CD14-positive monocyte (primary cell): ENCODE measurements at regions not wholly inside any gene's neighbourhood (a gene's known extent, or its start where the extent isn't known, plus 50 kb on each side); places are given as distances from the start of the nearest gene placed in this dataset.

Experiments
- DNase-seq, 3 donors: peaks; one replicate each; pipeline ENCODE4 v3.0.0-alpha.2; 2011 to 2022
- H2AFZ ChIP-seq: 2 replicates; pipeline ENCODE4 v1.6.0; 2012; ENCODE audit warnings: mild to moderate bottlenecking, low read depth, low read length, inconsistent platforms; ENCODE audit not compliant: insufficient read depth, poor library complexity, severe bottlenecking
- H3K27ac ChIP-seq, 2 donors: 1 replicate in 1 of 2; 2 replicates in 1 of 2; pipeline ENCODE4 v1.5.1; 2012 to 2013; ENCODE audit warnings: low read length in 2 of 2, control low read depth in 1 of 2, inconsistent platforms in 1 of 2, low read depth in 1 of 2, mild to moderate bottlenecking in 1 of 2
- H3K27me3 ChIP-seq, 2 donors: one replicate each; pipeline versions ENCODE4 v1.6.0 to v1.6.1; 2011 to 2013; ENCODE audit warnings: low read length in 2 of 2; ENCODE audit not compliant: control insufficient read depth in 2 of 2, insufficient read depth in 2 of 2
- H3K36me3 ChIP-seq, 2 donors: replicated peaks in 1 of 2; 1 replicate in 1 of 2; 2 replicates in 1 of 2; pipeline versions ENCODE4 v1.5.1 to v1.6.1; 2012 to 2013; ENCODE audit warnings: low read length in 2 of 2, control low read depth in 1 of 2, inconsistent platforms in 1 of 2, mild to moderate bottlenecking in 1 of 2; ENCODE audit not compliant: insufficient read depth in 2 of 2, control insufficient read depth in 1 of 2
- H3K4me1 ChIP-seq, 2 donors: 1 replicate in 1 of 2; 2 replicates in 1 of 2; pipeline versions ENCODE4 v1.5.1 to v1.6.1; 2012 to 2013; ENCODE audit warnings: low read length in 2 of 2, control low read depth in 1 of 2, inconsistent platforms in 1 of 2, mild to moderate bottlenecking in 1 of 2, moderate library complexity in 1 of 2; ENCODE audit not compliant: insufficient read depth in 2 of 2, control insufficient read depth in 1 of 2
- H3K4me2 ChIP-seq: replicated peaks from 2 replicates; pipeline ENCODE3; 2012; ENCODE audit warnings: low read length, moderate library complexity, mild to moderate bottlenecking; ENCODE audit not compliant: poor library complexity, severe bottlenecking; ENCODE audit errors: extremely low read depth
- H3K4me3 ChIP-seq, 3 experiments: fragments of 200-600 bp in 1 of 3; sonication (generic) in 1 of 3; replicated peaks in 1 of 3; 1 replicate in 2 of 3; 2 replicates in 1 of 3; pipeline ENCODE4 v1.5.1; 2011 to 2013; ENCODE audit warnings: low read length in 3 of 3, mild to moderate bottlenecking in 3 of 3, control low read depth in 2 of 3, low read depth in 2 of 3, inconsistent platforms in 1 of 3, moderate library complexity in 1 of 3
- H3K79me2 ChIP-seq: 2 replicates; pipeline ENCODE4 v1.6.0; 2012; ENCODE audit warnings: mild to moderate bottlenecking, control low read depth, inconsistent platforms, low read length, moderate library complexity; ENCODE audit not compliant: insufficient read depth
- H3K9ac ChIP-seq: 2 replicates; pipeline ENCODE4 v1.6.0; 2017; ENCODE audit warnings: low read length, mild to moderate bottlenecking; ENCODE audit not compliant: insufficient read depth, poor library complexity, severe bottlenecking
- H3K9me3 ChIP-seq, 2 donors: replicated peaks in 1 of 2; 1 replicate in 1 of 2; 2 replicates in 1 of 2; pipeline versions ENCODE4 v1.5.1 to v1.6.1; 2012 to 2013; ENCODE audit warnings: low read length in 2 of 2, control low read depth in 1 of 2; ENCODE audit not compliant: control insufficient read depth in 1 of 2, insufficient read depth in 1 of 2
- H4K20me1 ChIP-seq: 2 replicates; pipeline ENCODE4 v1.6.0; 2012; ENCODE audit warnings: mild to moderate bottlenecking, low read length, control low read depth, moderate library complexity; ENCODE audit not compliant: insufficient read depth
- H3K27ac Mint-ChIP-seq, 7 donors: one replicate each; pipeline ENCODE4 v1.8.0; 2020; ENCODE audit warnings: mild to moderate bottlenecking in 7 of 7, mixed read lengths in 7 of 7, moderate library complexity in 6 of 7, inconsistent platforms in 2 of 7
- H3K27me3 Mint-ChIP-seq, 3 donors: one replicate each; pipeline ENCODE4 v1.8.0; 2021 to 2022; ENCODE audit warnings: low read depth in 3 of 3, mild to moderate bottlenecking in 3 of 3, mixed read lengths in 3 of 3, moderate library complexity in 3 of 3, inconsistent platforms in 1 of 3
- H3K36me3 Mint-ChIP-seq, 2 donors: one replicate each; pipeline ENCODE4 v1.8.0; 2020; ENCODE audit warnings: mixed read lengths in 2 of 2, inconsistent platforms in 1 of 2, mild to moderate bottlenecking in 1 of 2
- H3K4me1 Mint-ChIP-seq: one replicate; pipeline ENCODE4 v1.8.0; 2020; ENCODE audit warnings: mild to moderate bottlenecking, mixed read lengths
- H3K4me3 Mint-ChIP-seq, 2 donors: one replicate each; pipeline ENCODE4 v1.8.0; 2020; ENCODE audit warnings: mild to moderate bottlenecking in 2 of 2, mixed read lengths in 2 of 2, moderate library complexity in 1 of 2
- H3K9me3 Mint-ChIP-seq, 7 donors: one replicate each; pipeline ENCODE4 v1.8.0; 2020 to 2022; ENCODE audit warnings: mixed read lengths in 7 of 7, mild to moderate bottlenecking in 6 of 7, moderate library complexity in 6 of 7, inconsistent platforms in 2 of 7
- CTCF ChIP-seq: fragments of 200-600 bp; IDR thresholded peaks from one replicate; pipeline ENCODE4 v1.8.0; 2022; ENCODE audit warnings: antibody characterized with exemption, mild to moderate bottlenecking
- WGBS: methylation state at CpG from one replicate; pipeline ENCODE4 v1.1.5; 2013; ENCODE audit warnings: missing lambda C conversion rate; ENCODE audit not compliant: insufficient coverage; 5-methylcytosine and 5-hydroxymethylcytosine counted together
- intact Hi-C, 2 donors: fragments of 100-400 bp; cut with micrococcal nuclease; formaldehyde crosslinking; loops; one replicate each; pipeline versions ENCODE4 v1.15.0 to v1.15.1; 2023

GRCh38 chr2:198394208-198394607 lies 589.8 kb downstream of the PLCL1 start:
- Histone ChIP-seq H3K9me3 (no peaks in the 10 kb centered on the region), H3K27me3 (no peaks in the 10 kb centered on the region), H3K9ac (no peak overlapping the region), H3K4me1 (no peaks in the 10 kb centered on the region), H4K20me1 (no peaks in the 10 kb centered on the region), H2AFZ (no peak overlapping the region), H3K4me2 (no peak overlapping the region), H3K79me2 (no peaks in the 10 kb centered on the region), H3K36me3 (no peaks in the 10 kb centered on the region), H3K27ac (no peak overlapping the region), H3K4me3 (no peak overlapping the region)
- Mint-ChIP-seq H3K9me3 (peaks cover 0 to 2% (median 0%) of the 10 kb centered on the region in 7 donors), H3K36me3 (no peaks in the 10 kb centered on the region), H3K27ac (no peak overlapping the region), H3K4me3 (no peak overlapping the region), H3K4me1 (no peaks in the 10 kb centered on the region), H3K27me3 (peaks cover 0 to 5% (median 4%) of the 10 kb centered on the region in 3 donors)
- intact Hi-C loops, result no loop called here
- DNase-seq, result no peak
- 94% methylated on average over 2 of the region's 2 CpGs for WGBS
- no peak for TF ChIP-seq CTCF

- Histone ChIP-seq H3K79me2 (no peaks in the 10 kb centered on the region), H3K4me2 (no peak overlapping the region), H3K27ac (no peak overlapping the region), H2AFZ (no peak overlapping the region), H3K27me3 (no peaks in the 10 kb centered on the region), H3K4me1 (no peaks in the 10 kb centered on the region), H3K9me3 (no peaks in the 10 kb centered on the region), H3K9ac (no peak overlapping the region), H4K20me1 (no peaks in the 10 kb centered on the region), H3K36me3 (no peaks in the 10 kb centered on the region), H3K4me3 (no peak overlapping the region)
- intact Hi-C loops, result no loop called here
- no peak for TF ChIP-seq CTCF
- Mint-ChIP-seq H3K4me3 (no peak overlapping the region), H3K27me3 (peaks cover 0 to 5% (median 4%) of the 10 kb centered on the region in 3 donors), H3K36me3 (no peaks in the 10 kb centered on the region), H3K9me3 (no peaks in the 10 kb centered on the region), H3K27ac (no peak overlapping the region), H3K4me1 (no peaks in the 10 kb centered on the region)
- 100% methylated on average over 2 of the region's 3 CpGs for WGBS
- DNase-seq, result no peak
Observed at GRCh38 chr2:198390670-198391069, 586.3 kb downstream of the PLCL1 start.
